Nephron progenitor cell (in vitro differentiated cells): ENCODE measurements at regions not wholly inside any gene's neighbourhood (a gene's known extent, or its start where the extent isn't known, plus 50 kb on each side); places are given as distances from the start of the nearest gene placed in this dataset.

Experiments
- DNase-seq: peaks from one replicate; pipeline ENCODE4 v3.0.0; 2021
- H3K27ac Mint-ChIP-seq: 2 replicates; pipeline ENCODE4 v1.8.0; 2021; ENCODE audit warnings: mild to moderate bottlenecking, moderate library complexity, mixed read lengths
- H3K27me3 Mint-ChIP-seq: 2 replicates; pipeline ENCODE4 v1.8.0; 2021; ENCODE audit warnings: mild to moderate bottlenecking, low read depth, mixed read lengths; ENCODE audit not compliant: poor library complexity
- H3K36me3 Mint-ChIP-seq: 2 replicates; pipeline ENCODE4 v1.8.0; 2021; ENCODE audit warnings: low read depth, mixed read lengths
- H3K4me1 Mint-ChIP-seq: 2 replicates; pipeline ENCODE4 v1.8.0; 2021; ENCODE audit warnings: mixed read lengths
- H3K4me3 Mint-ChIP-seq: 2 replicates; pipeline ENCODE4 v1.8.0; 2021; ENCODE audit warnings: mild to moderate bottlenecking, moderate library complexity, mixed read lengths
- H3K9me3 Mint-ChIP-seq: 2 replicates; pipeline ENCODE4 v1.8.0; 2021; ENCODE audit warnings: mild to moderate bottlenecking, moderate library complexity, mixed read lengths
- CTCF ChIP-seq: fragments of 200-600 bp; sonication (generic); IDR thresholded peaks from 2 replicates; pipeline ENCODE4 v1.5.0; 2021; ENCODE audit warnings: antibody characterized with exemption

- no peak overlapping the region for H3K27ac Mint-ChIP-seq
- H3K27me3 Mint-ChIP-seq = peaks cover 12% of the 10 kb centered on the region
- no peaks in the 10 kb centered on the region for H3K4me1 Mint-ChIP-seq
- H3K4me3 Mint-ChIP-seq = no peak overlapping the region
- no peak for DNase-seq
- H3K9me3 Mint-ChIP-seq = peaks cover 11% of the 10 kb centered on the region
- no peak for TF ChIP-seq CTCF
- no peaks in the 10 kb centered on the region for H3K36me3 Mint-ChIP-seq
Observed at GRCh38 chr6:1486387-1486786, 97.0 kb downstream of the FOXF2 start.

GRCh38 chr6:1487239-1487638, 97.9 kb downstream of the FOXF2 start:
- H3K27ac Mint-ChIP-seq = no peak overlapping the region
- DNase-seq = no peak
- TF ChIP-seq CTCF = no peak
- peaks cover 12% of the 10 kb centered on the region for H3K27me3 Mint-ChIP-seq
- no peaks in the 10 kb centered on the region for H3K4me1 Mint-ChIP-seq
- H3K9me3 Mint-ChIP-seq = peaks cover 11% of the 10 kb centered on the region
- no peaks in the 10 kb centered on the region for H3K36me3 Mint-ChIP-seq
- no peak overlapping the region for H3K4me3 Mint-ChIP-seq

GRCh38 chr6:1491025-1491424, 101.6 kb downstream of the FOXF2 start:
- TF ChIP-seq CTCF = no peak

DNA sequence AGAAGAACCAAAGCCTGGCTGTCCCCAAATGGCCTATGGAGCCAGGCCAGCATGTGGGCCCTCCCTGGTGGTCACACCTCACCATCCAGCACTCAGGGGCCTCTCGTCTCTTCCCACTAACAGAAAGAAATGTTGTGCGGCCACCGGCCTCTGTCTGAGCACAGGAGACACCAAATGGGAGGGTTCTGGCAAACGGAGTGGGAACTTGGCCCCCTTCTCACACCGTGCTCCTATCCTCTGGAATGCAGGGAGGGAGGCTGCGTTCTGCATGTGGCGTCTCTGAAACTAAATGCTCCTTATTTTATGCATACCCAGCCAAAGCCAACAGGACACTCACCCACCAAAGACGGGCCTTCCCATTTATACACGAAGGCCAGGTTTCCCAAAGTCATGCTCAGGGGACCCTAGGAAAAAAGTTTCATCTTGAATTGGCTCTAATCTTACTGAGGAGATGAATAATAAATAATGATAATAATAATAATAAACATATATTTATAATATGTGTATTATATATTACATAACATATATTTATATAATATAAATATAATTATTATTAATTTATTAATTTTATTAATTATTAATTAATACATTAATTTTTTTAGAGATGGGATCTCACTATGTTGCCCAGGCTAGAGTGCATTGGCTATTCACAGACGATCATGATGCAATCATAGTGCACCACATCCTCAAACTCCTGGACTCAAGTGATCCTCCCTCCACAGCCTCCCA, 102.4 kb downstream of the FOXF2 start:
- TF ChIP-seq CTCF = no peak
- no peak for DNase-seq
- H3K27me3 Mint-ChIP-seq = peaks cover under 1% of the 10 kb centered on the region
- H3K4me1 Mint-ChIP-seq = no peaks in the 10 kb centered on the region
- H3K9me3 Mint-ChIP-seq = peaks cover 31% of the 10 kb centered on the region
- peaks cover 5% of the 10 kb centered on the region for H3K36me3 Mint-ChIP-seq
- H3K4me3 Mint-ChIP-seq = no peak overlapping the region
- no peak overlapping the region for H3K27ac Mint-ChIP-seq

More at GRCh38 chr6:1491025-1491424, 101.6 kb downstream of the FOXF2 start:
- DNase-seq = no peak
- peaks cover 24% of the 10 kb centered on the region for H3K9me3 Mint-ChIP-seq
- no peak overlapping the region for H3K4me3 Mint-ChIP-seq
- peaks cover 5% of the 10 kb centered on the region for H3K27me3 Mint-ChIP-seq
- H3K27ac Mint-ChIP-seq = no peak overlapping the region
- H3K4me1 Mint-ChIP-seq = no peaks in the 10 kb centered on the region
- no peaks in the 10 kb centered on the region for H3K36me3 Mint-ChIP-seq

GRCh38 chr6:1494671-1495070, 105.3 kb downstream of the FOXF2 start:
- Mint-ChIP-seq H3K4me1 (peaks cover 15% of the 10 kb centered on the region), H3K4me3 (no peak overlapping the region), H3K27me3 (peaks cover 3% of the 10 kb centered on the region), H3K9me3 (peaks cover 24% of the 10 kb centered on the region), H3K27ac (no peak overlapping the region), H3K36me3 (peaks cover 5% of the 10 kb centered on the region)
- no peak for DNase-seq
- no peak for TF ChIP-seq CTCF

DNA sequence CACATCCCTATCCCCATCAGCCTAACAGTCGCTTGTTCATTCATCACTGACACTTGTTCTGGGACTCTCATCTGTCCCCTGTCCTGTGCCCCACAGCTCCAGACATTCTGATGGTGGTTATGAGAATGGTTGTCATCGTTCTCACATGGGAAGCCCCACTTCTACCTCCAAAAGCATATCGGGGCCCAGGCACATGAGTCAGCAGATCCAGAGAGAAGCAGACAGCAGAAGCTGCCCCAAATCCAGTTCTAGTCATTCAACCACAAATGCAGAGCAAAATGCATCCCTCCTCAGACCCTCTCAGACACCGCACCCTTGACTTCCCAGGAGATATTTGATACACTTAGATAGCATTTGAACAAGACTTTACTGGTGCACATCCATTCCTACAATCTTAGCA, 106.0 kb downstream of the FOXF2 start:
- H3K4me1 Mint-ChIP-seq = peaks cover 20% of the 10 kb centered on the region
- peaks cover 20% of the 10 kb centered on the region for H3K9me3 Mint-ChIP-seq
- no peak overlapping the region for H3K27ac Mint-ChIP-seq
- peaks cover 6% of the 10 kb centered on the region for H3K27me3 Mint-ChIP-seq
- peaks cover 5% of the 10 kb centered on the region for H3K36me3 Mint-ChIP-seq
- no peak for DNase-seq
- H3K4me3 Mint-ChIP-seq = no peak overlapping the region
- TF ChIP-seq CTCF = no peak
